ENCODE measurements at regions not wholly inside any gene's neighbourhood (a gene's known extent, or its start where the extent isn't known, plus 50 kb on each side); places are given as distances from the start of the nearest gene placed in this dataset.
A peak's percentile ranks its signal among the peaks of the same experiment; 100 is the strongest.

GRCh38 chr10:91049296-91049987 is 128.6 kb upstream of the ANKRD1 start:
- H3K27me3 ChIP-seq = no peaks in the 10 kb centered on the region
- TF ChIP-seq CTCF (IDR thresholded peaks at IDR 0.05) = no peak
- ATAC-seq (no peak), DNase-seq (no peak)
- no peaks in the 10 kb centered on the region for H3K4me1 ChIP-seq
- no peaks in the 10 kb centered on the region for H3K36me3 ChIP-seq
- peak overlapping the region; percentile 28 for H3K27ac ChIP-seq
- no peak overlapping the region for H3K4me3 ChIP-seq
- no peaks in the 10 kb centered on the region for H3K9me3 ChIP-seq
- intact Hi-C loops (cut with DNase I) = no loop called here

- intact Hi-C loops (cut with DNase I) = no loop called here
- no peaks in the 10 kb centered on the region for H3K4me1 ChIP-seq
- ATAC-seq = no peak
Observed at GRCh38 chr10:91049988-91050360, 129.1 kb upstream of the ANKRD1 start.

GRCh38 chr10:91050371-91051034 is 129.6 kb upstream of the ANKRD1 start:
- TF ChIP-seq CTCF (IDR thresholded peaks at IDR 0.05) = no peak
- DNase-seq = no peak
- no peak overlapping the region for H3K4me3 ChIP-seq
- H3K36me3 ChIP-seq = no peaks in the 10 kb centered on the region
- intact Hi-C loops (cut with DNase I) = no loop called here
- H3K4me1 ChIP-seq = no peaks in the 10 kb centered on the region
- H3K27ac ChIP-seq = peak overlapping the region; percentile 28
- no peaks in the 10 kb centered on the region for H3K9me3 ChIP-seq
- no peaks in the 10 kb centered on the region for H3K27me3 ChIP-seq
- ATAC-seq = no peak

More at GRCh38 chr10:91049988-91050360, 129.1 kb upstream of the ANKRD1 start:
- no peaks in the 10 kb centered on the region for H3K27me3 ChIP-seq
- H3K36me3 ChIP-seq = no peaks in the 10 kb centered on the region
- no peak for TF ChIP-seq CTCF (IDR thresholded peaks at IDR 0.05)
- no peaks in the 10 kb centered on the region for H3K9me3 ChIP-seq
- no peak for DNase-seq
- H3K4me3 ChIP-seq = no peak overlapping the region
- H3K27ac ChIP-seq = peak overlapping the region; percentile 28

- Histone ChIP-seq H3K36me3 (no peaks in the 10 kb centered on the region), H3K27ac (peak overlapping the region; percentile 24), H3K27me3 (no peaks in the 10 kb centered on the region), H3K4me3 (no peak overlapping the region), H3K4me1 (no peaks in the 10 kb centered on the region), H3K9me3 (no peaks in the 10 kb centered on the region)
- ATAC-seq = no peak
- no peak for TF ChIP-seq CTCF (IDR thresholded peaks at IDR 0.05)
- DNase-seq = no peak
- intact Hi-C loops (cut with DNase I) = no loop called here
Observed at GRCh38 chr10:91051829-91052228, 130.9 kb upstream of the ANKRD1 start.

GRCh38 chr10:91054325-91054724 is 133.4 kb upstream of the ANKRD1 start:
- no peaks in the 10 kb centered on the region for H3K27me3 ChIP-seq
- no peaks in the 10 kb centered on the region for H3K4me1 ChIP-seq
- DNase-seq = no peak
- peak; percentile 54 for ATAC-seq
- H3K36me3 ChIP-seq = no peaks in the 10 kb centered on the region
- TF ChIP-seq CTCF (IDR thresholded peaks at IDR 0.05) = no peak
- H3K4me3 ChIP-seq = no peak overlapping the region
- H3K9me3 ChIP-seq = no peaks in the 10 kb centered on the region
- H3K27ac ChIP-seq = no peak overlapping the region
- intact Hi-C loops (cut with DNase I) = no loop called here
